Astrocyte of the cerebellum (primary cell): ENCODE measurements at regions not wholly inside any gene's neighbourhood (a gene's known extent, or its start where the extent isn't known, plus 50 kb on each side); places are given as distances from the start of the nearest gene placed in this dataset.
A peak's percentile ranks its signal among the peaks of the same experiment; 100 is the strongest.

Experiments used
- DNase-seq: peaks from one replicate; pipeline ENCODE4 v3.0.0-alpha.2; 2011; ENCODE audit warnings: low read depth
- H3K4me3 ChIP-seq: 2 replicates; pipeline ENCODE4 v1.5.1; 2011; ENCODE audit warnings: mild to moderate bottlenecking, low read depth, low read length, moderate library complexity
- CTCF ChIP-seq: IDR thresholded peaks from 2 replicates; pipeline ENCODE4 v1.5.1; 2012; ENCODE audit warnings: low read length, low read depth, moderate library complexity, mild to moderate bottlenecking; ENCODE audit errors: missing control alignments
- in situ Hi-C: cut with HindIII; loops from 2 replicates; pipeline ENCODE4 v1.10.0; 2017; ENCODE audit warnings: low sequenced_read_pairs

DNA sequence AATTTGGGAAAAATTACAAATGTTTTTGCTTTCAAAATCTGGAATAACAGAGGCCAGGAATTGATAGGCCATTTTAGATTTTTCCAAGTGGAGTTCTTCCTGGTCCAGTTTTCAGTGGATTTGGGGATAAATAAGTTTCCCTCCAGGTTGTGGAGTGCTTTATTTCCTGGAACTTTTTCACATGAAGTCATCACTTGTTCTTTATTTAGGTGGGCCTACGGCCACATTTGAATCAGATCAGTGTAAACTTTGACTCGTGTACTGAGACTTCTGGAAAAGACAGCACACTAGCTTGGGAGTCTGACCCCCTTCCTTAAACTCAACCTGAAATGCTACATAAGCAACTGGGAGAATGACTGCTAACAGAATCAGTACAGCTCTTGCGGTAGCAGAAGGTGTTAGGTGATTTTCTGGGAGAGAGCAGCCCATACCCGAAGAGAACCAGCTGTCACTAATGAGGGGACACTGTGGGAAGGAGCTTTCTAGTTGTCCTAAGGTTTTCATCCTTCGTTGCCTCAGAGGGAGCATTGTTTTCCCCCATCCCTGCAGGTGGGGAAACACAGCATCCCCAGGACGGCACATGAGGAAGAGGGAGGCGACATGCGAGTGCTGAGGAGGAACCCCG lies 235.2 kb upstream of the FAT1 start:
- no peak for DNase-seq
- TF ChIP-seq CTCF, result no peak
- H3K4me3 ChIP-seq, result no peak overlapping the region
- in situ Hi-C loops, result no loop called here

DNA sequence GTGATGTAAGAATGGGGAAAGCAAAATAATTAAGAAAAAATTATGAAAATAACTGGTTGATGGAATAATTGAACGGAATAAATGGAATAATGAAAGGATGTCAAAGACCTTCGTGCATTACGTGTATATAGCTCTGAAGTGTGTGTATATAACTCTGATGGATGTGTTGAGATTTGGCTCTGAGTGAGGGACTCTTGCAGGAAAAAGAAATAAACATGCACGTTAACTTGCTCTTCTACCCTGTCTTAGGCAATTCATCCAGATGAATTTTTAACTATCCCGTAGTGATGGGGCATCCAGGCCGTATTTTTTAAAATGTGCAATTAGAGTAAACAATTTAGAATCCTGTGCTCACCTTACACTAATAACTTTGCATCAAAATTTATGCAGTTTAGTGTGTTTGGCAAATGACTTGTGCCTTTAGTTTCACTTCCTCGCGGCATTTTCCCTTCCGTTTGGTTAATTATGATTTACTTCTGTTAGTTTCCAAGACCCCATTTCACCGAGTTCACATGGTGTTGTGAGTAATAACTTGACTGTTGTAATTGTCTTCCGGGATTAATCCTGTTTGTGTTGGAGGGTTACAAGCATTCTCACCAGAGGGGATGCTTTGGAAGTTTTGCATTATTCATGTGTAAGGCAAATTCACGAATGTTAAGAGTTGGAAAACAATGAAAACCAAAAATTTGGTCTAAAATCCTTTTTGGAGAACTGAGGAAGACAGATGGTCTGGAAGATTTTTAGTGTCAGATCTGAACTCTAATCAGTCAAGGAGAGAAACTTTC lies 256.5 kb upstream of the FAT1 start:
- in situ Hi-C loops, result no loop called here
- DNase-seq, result peak; percentile 9
- H3K4me3 ChIP-seq, result no peak overlapping the region
- no peak for TF ChIP-seq CTCF

DNA sequence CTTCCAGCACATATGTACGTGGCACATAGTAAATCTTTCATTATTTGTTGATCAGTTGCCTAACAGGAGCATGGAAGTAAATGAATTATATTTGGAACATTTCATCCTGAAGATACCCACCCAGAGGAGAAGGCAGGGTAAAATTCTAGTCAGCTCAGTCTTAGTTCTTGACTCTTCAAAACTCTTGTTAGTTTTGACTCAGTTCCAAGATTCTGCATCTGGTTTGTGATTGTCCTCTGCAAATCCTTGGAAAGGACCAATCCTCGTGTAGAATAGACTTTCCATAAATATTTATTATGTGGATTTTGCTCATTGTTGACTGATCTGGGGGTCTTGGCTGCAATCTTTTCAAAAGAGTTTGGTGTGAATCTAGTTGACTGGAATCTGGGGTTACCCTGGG lies 257.5 kb upstream of the FAT1 start:
- TF ChIP-seq CTCF, result no peak
- in situ Hi-C loops, result no loop called here

GRCh38 chr4:186982160-186982559 lies 258.5 kb upstream of the FAT1 start:
- DNase-seq, result no peak
- in situ Hi-C loops, result no loop called here
- H3K4me3 ChIP-seq, result no peak overlapping the region
- TF ChIP-seq CTCF, result no peak

More for the DNA sequence above, 257.5 kb upstream of the FAT1 start:
- no peak overlapping the region for H3K4me3 ChIP-seq
- DNase-seq, result no peak

DNA sequence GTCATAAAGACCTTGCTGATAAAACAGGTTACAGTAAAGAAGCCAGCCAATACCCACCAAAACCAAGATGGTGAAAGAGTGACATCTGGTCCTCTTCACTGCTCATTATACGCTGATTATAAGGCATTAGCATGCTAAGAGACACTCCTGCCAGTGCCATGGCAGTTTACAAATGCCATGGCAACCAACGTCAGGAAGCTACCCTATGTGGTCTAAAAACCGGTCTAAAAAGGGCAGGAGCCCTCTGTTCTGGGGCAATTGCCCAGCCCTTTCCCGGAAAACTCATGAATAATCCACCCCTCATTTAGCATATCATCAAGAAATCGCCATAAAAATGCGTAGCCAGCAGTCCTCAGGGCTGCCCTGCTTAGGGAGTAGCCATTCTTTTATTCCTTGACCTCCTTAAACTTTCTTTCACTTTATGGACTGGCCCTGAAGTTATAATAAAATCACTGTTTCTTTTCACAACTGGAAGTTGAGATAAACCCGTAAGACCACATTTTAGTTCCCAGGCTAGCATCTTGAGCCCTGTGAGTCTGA lies 260.5 kb upstream of the FAT1 start:
- TF ChIP-seq CTCF, result no peak
- no peak overlapping the region for H3K4me3 ChIP-seq
- DNase-seq, result no peak
- in situ Hi-C loops, result no loop called here

- TF ChIP-seq CTCF, result no peak
- H3K4me3 ChIP-seq, result no peak overlapping the region
- DNase-seq, result no peak
- in situ Hi-C loops, result no loop called here
These were observed 276.0 kb upstream of the FAT1 start for GRCh38 chr4:186999686-187000085.
